Mesenchymal stem cell (in vitro differentiated cells and primary cell): ENCODE measurements at regions not wholly inside any gene's neighbourhood (a gene's known extent, or its start where the extent isn't known, plus 50 kb on each side); places are given as distances from the start of the nearest gene placed in this dataset. TPM values are rescaled to one million over a fixed set of nuclear protein-coding genes. Genes with fewer than 3 reads are reported as not detected.

ENCODE experiments used
- DNase-seq: peaks from one replicate; pipeline ENCODE4 v3.0.0-alpha.2; 2013
- H2AFZ ChIP-seq: one replicate; pipeline ENCODE4 v1.6.1; 2013; ENCODE audit warnings: low read depth, mild to moderate bottlenecking, control low read depth, inconsistent platforms, low read length, moderate library complexity
- H2AK5ac ChIP-seq: 2 replicates; pipeline ENCODE4 v1.6.1; 2013; ENCODE audit warnings: low read length, moderate library complexity, mild to moderate bottlenecking, inconsistent platforms; ENCODE audit not compliant: severe bottlenecking
- H2BK120ac ChIP-seq: one replicate; pipeline ENCODE4 v1.6.1; 2013; ENCODE audit warnings: low read depth, mild to moderate bottlenecking, inconsistent platforms, low read length, moderate library complexity
- H2BK12ac ChIP-seq, 2 experiments: one replicate each; pipeline ENCODE4 v1.6.1; 2013; ENCODE audit warnings: inconsistent platforms in 2 of 2, low read length in 2 of 2, mild to moderate bottlenecking in 2 of 2, moderate library complexity in 2 of 2, control low read depth in 1 of 2
- H2BK15ac ChIP-seq: one replicate; pipeline ENCODE4 v1.6.1; 2013; ENCODE audit warnings: mild to moderate bottlenecking, low read depth, inconsistent platforms; ENCODE audit not compliant: poor library complexity, severe bottlenecking
- H2BK5ac ChIP-seq: 2 replicates; pipeline ENCODE4 v1.6.1; 2013; ENCODE audit warnings: low read depth, mild to moderate bottlenecking, low read length, control low read depth, inconsistent platforms; ENCODE audit not compliant: poor library complexity, severe bottlenecking
- H3K14ac ChIP-seq, 2 experiments: one replicate each; pipeline ENCODE4 v1.6.1; 2013; ENCODE audit warnings: inconsistent platforms in 2 of 2, low read length in 2 of 2, control low read depth in 1 of 2, mild to moderate bottlenecking in 1 of 2, moderate library complexity in 1 of 2
- H3K18ac ChIP-seq, 2 experiments: one replicate each; pipeline ENCODE4 v1.6.1; 2013; ENCODE audit warnings: inconsistent platforms in 2 of 2, low read length in 2 of 2, control low read depth in 1 of 2, low read depth in 1 of 2, mild to moderate bottlenecking in 1 of 2
- H3K23ac ChIP-seq, 2 experiments: one replicate each; pipeline ENCODE4 v1.6.1; 2013; ENCODE audit warnings: inconsistent platforms in 2 of 2, low read length in 2 of 2, mild to moderate bottlenecking in 2 of 2, moderate library complexity in 2 of 2, control low read depth in 1 of 2
- H3K27ac ChIP-seq: 2 replicates; pipeline ENCODE4 v1.5.1; 2013; ENCODE audit warnings: mild to moderate bottlenecking, moderate library complexity, low read length, control low read depth, inconsistent platforms; ENCODE audit not compliant: poor library complexity, severe bottlenecking
- H3K27me3 ChIP-seq, 2 experiments: 2 replicates each; pipeline versions ENCODE4 v1.6.1 to v1.7.0; 2013; ENCODE audit warnings: low read length in 2 of 2, mild to moderate bottlenecking in 2 of 2, moderate library complexity in 2 of 2, control low read depth in 1 of 2, inconsistent platforms in 1 of 2; ENCODE audit not compliant: control insufficient read depth in 1 of 2, insufficient read depth in 1 of 2
- H3K36me3 ChIP-seq, 2 experiments: 2 replicates each; pipeline versions ENCODE4 v1.6.1 to v1.7.0; 2013; ENCODE audit warnings: low read length in 2 of 2, control low read depth in 1 of 2, inconsistent platforms in 1 of 2, low read depth in 1 of 2, mild to moderate bottlenecking in 1 of 2; ENCODE audit not compliant: insufficient read depth in 2 of 2, control insufficient read depth in 1 of 2
- H3K4ac ChIP-seq, 2 experiments: one replicate each; pipeline ENCODE4 v1.6.1; 2013; ENCODE audit warnings: inconsistent platforms in 2 of 2, low read length in 2 of 2, mild to moderate bottlenecking in 2 of 2, moderate library complexity in 2 of 2, control low read depth in 1 of 2, low read depth in 1 of 2
- H3K4me1 ChIP-seq: 2 replicates; pipeline ENCODE4 v1.6.1; 2013; ENCODE audit warnings: low read depth, low read length, control low read depth; ENCODE audit not compliant: control insufficient read depth, insufficient read depth
- H3K4me2 ChIP-seq: 2 replicates; pipeline ENCODE4 v1.6.1; 2013; ENCODE audit warnings: low read length, mild to moderate bottlenecking, inconsistent platforms; ENCODE audit not compliant: poor library complexity, severe bottlenecking
- H3K4me3 ChIP-seq, 2 experiments: 2 replicates each; pipeline versions ENCODE4 v1.5.1 to v1.7.0; 2013; ENCODE audit warnings: low read length in 2 of 2, mild to moderate bottlenecking in 2 of 2, control low read depth in 1 of 2, low read depth in 1 of 2; ENCODE audit not compliant: insufficient read depth in 1 of 2
- H3K79me1 ChIP-seq: replicated peaks from 2 replicates; pipeline ENCODE4 v1.6.1; 2013; ENCODE audit warnings: mild to moderate bottlenecking, control low read depth, low read length, inconsistent platforms; ENCODE audit not compliant: poor library complexity, severe bottlenecking
- H3K9ac ChIP-seq: 2 replicates; pipeline ENCODE4 v1.7.0; 2013; ENCODE audit warnings: mild to moderate bottlenecking, low read length, moderate library complexity
- H3K9me3 ChIP-seq: 2 replicates; pipeline ENCODE4 v1.7.0; 2013; ENCODE audit warnings: mild to moderate bottlenecking, low read length; ENCODE audit not compliant: control insufficient read depth
- H4K8ac ChIP-seq: one replicate; pipeline ENCODE4 v1.6.1; 2013; ENCODE audit warnings: inconsistent platforms, mild to moderate bottlenecking, low read length, moderate library complexity
- H4K91ac ChIP-seq: one replicate; pipeline ENCODE4 v1.6.1; 2013; ENCODE audit warnings: mild to moderate bottlenecking, low read length, inconsistent platforms
- WGBS: methylation state at CpG from one replicate; pipeline ENCODE4 v1.1.7; 2013; ENCODE audit warnings: mixed read lengths; 5-methylcytosine and 5-hydroxymethylcytosine counted together
- small RNA-seq: library from polyadenylated mRNA; stranded (forward); fragments of <200 nt; extraction: miRNeasy Mini kit (QIAGEN cat#:217004); gene quantifications from one replicate; pipeline ENCODE3, GENCODE V24; 2013; ENCODE audit warnings: low read depth

GRCh38 chr7:80971225-80971624, 52.4 kb upstream of the SEMA3C start:
- Histone ChIP-seq H3K4me2 (no peak overlapping the region), H2AK5ac (no peak overlapping the region), H3K18ac (no peak overlapping the region), H3K4ac (no peak overlapping the region), H2BK120ac (no peak overlapping the region), H4K91ac (no peak overlapping the region), H2BK15ac (no peak overlapping the region), H3K9ac (no peak overlapping the region), H3K36me3 (no peaks in the 10 kb centered on the region), H3K4me3 (no peak overlapping the region), H4K8ac (no peak overlapping the region), H3K27me3 (no peaks in the 10 kb centered on the region), H3K4me1 (no peaks in the 10 kb centered on the region), H3K23ac (no peak overlapping the region), H3K9me3 (no peaks in the 10 kb centered on the region), H2AFZ (no peak overlapping the region), H2BK12ac (no peak overlapping the region), H3K79me1 (no peaks in the 10 kb centered on the region), H3K14ac (no peak overlapping the region), H3K27ac (no peak overlapping the region), H2BK5ac (no peak overlapping the region)
- 96% methylated on average over 6 of the region's 6 CpGs for WGBS
- no peak for DNase-seq

Small RNA genes lying in the stretch of these regions (small RNA-seq; reads per million reads assigned to genes)
- not detected for gene AC004866.1
